ENCODE measurements at regions not wholly inside any gene's neighbourhood (a gene's known extent, or its start where the extent isn't known, plus 50 kb on each side); places are given as distances from the start of the nearest gene placed in this dataset.
"Not testable (repeated sequence)": the region's sequence is repeated elsewhere in the genome, so short reads cannot be mapped to it uniquely, and the experiment has no call there.

DNA sequence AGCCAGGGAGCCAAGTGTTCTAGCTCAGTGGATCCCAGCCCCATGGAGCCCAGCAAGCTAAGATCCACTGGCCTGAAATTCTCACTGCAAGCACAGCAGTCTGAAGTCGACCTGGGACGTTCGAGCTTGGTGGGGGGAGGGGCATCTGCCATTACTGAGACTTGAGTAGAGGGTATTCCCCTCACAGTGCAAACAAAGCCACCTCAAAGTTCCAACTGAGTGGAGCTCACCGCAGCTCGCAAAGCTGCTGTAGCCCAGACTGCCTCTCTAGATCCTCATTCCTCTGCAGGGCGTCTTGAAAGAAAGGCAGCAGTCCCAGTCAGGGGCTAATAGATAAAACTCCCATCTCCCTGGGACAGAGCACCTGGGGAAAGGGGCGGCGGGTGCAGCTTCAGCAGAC is 226.3 kb downstream of the ZIC3 start:
- Histone ChIP-seq H3K4me3 (ENCODE audit: insufficient read depth, low read depth, low read length) (no peak overlapping the region), H3K4me1 (ENCODE audit: insufficient read depth, low read length) (no peaks in the 10 kb centered on the region), H3K4me2 (ENCODE audit: low read length) (no peak overlapping the region), H4K20me1 (ENCODE audit: insufficient read depth, low read length) (no peaks in the 10 kb centered on the region), H3K27ac (ENCODE audit: low read depth, low read length) (no peak overlapping the region), H3K79me2 (ENCODE audit: insufficient read depth, low read length) (no peaks in the 10 kb centered on the region), H3K27me3 (ENCODE audit: insufficient read depth, low read length) (no peaks in the 10 kb centered on the region), H3K9ac (ENCODE audit: low read length) (no peak overlapping the region), H2AFZ (ENCODE audit: low read depth, low read length) (no peak overlapping the region), H3K9me3 (ENCODE audit: insufficient read depth, low read depth, low read length) (no peaks in the 10 kb centered on the region), H3K36me3 (ENCODE audit: insufficient read depth, low read length) (no peaks in the 10 kb centered on the region)
- Mint-ChIP-seq H3K9me3 (ENCODE audit: unreplicated experiment) (no peaks in the 10 kb centered on the region), H3K4me1 (ENCODE audit: low read depth, unreplicated experiment) (no peaks in the 10 kb centered on the region), H3K36me3 (ENCODE audit: low read depth, unreplicated experiment) (no peaks in the 10 kb centered on the region), H3K27ac (ENCODE audit: unreplicated experiment) (no peak overlapping the region), H3K27me3 (ENCODE audit: low read depth, unreplicated experiment) (no peaks in the 10 kb centered on the region), H3K4me3 (ENCODE audit: unreplicated experiment) (no peak overlapping the region)
- no peak for FAIRE-seq
- no peak for TF ChIP-seq EZH2 (IDR thresholded peaks at IDR 0.05; ENCODE audit: insufficient read depth, low read length)
- TF ChIP-seq, protein P1, sequence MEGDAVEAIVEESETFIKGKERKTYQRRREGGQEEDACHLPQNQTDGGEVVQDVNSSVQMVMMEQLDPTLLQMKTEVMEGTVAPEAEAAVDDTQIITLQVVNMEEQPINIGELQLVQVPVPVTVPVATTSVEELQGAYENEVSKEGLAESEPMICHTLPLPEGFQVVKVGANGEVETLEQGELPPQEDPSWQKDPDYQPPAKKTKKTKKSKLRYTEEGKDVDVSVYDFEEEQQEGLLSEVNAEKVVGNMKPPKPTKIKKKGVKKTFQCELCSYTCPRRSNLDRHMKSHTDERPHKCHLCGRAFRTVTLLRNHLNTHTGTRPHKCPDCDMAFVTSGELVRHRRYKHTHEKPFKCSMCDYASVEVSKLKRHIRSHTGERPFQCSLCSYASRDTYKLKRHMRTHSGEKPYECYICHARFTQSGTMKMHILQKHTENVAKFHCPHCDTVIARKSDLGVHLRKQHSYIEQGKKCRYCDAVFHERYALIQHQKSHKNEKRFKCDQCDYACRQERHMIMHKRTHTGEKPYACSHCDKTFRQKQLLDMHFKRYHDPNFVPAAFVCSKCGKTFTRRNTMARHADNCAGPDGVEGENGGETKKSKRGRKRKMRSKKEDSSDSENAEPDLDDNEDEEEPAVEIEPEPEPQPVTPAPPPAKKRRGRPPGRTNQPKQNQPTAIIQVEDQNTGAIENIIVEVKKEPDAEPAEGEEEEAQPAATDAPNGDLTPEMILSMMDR (IDR thresholded peaks at IDR 0.05; ENCODE audit: insufficient read depth, low read depth, low read length) = no peak
- no peak for DNase-seq (ENCODE audit: low read depth)

DNA sequence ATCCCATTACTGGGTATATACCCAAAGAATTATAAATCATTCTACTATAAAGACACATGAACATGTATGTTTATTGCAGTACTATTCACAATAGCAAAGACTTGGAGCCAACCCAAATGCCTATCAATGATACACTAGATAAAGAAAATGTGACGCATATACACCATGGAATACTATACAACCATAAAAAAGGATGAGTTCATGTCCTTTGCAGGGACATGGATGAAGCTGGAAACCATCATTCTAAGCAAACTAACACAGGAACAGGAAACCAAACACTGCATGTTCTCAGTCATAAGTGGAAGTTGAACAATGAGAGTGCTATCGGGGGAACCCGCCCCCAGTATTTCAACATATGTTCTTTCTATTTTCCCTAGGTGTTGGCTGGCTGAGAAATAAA is 232.0 kb downstream of the ZIC3 start:
- not testable (repeated sequence) for H3K27ac ChIP-seq (ENCODE audit: low read depth, low read length); H3K36me3 Mint-ChIP-seq (ENCODE audit: low read depth, unreplicated experiment); H3K4me3 ChIP-seq (ENCODE audit: insufficient read depth, low read depth, low read length); H2AFZ ChIP-seq (ENCODE audit: low read depth, low read length); FAIRE-seq; H3K9ac ChIP-seq (ENCODE audit: low read length); H3K4me2 ChIP-seq (ENCODE audit: low read length); H3K79me2 ChIP-seq (ENCODE audit: insufficient read depth, low read length); H3K27me3 Mint-ChIP-seq (ENCODE audit: low read depth, unreplicated experiment); H3K9me3 ChIP-seq (ENCODE audit: insufficient read depth, low read depth, low read length); H3K4me1 Mint-ChIP-seq (ENCODE audit: low read depth, unreplicated experiment); H3K27ac Mint-ChIP-seq (ENCODE audit: unreplicated experiment); H3K4me3 Mint-ChIP-seq (ENCODE audit: unreplicated experiment); DNase-seq (ENCODE audit: low read depth); H3K27me3 ChIP-seq (ENCODE audit: insufficient read depth, low read length); H3K9me3 Mint-ChIP-seq (ENCODE audit: unreplicated experiment); H4K20me1 ChIP-seq (ENCODE audit: insufficient read depth, low read length); H3K36me3 ChIP-seq (ENCODE audit: insufficient read depth, low read length); H3K4me1 ChIP-seq (ENCODE audit: insufficient read depth, low read length)

DNA sequence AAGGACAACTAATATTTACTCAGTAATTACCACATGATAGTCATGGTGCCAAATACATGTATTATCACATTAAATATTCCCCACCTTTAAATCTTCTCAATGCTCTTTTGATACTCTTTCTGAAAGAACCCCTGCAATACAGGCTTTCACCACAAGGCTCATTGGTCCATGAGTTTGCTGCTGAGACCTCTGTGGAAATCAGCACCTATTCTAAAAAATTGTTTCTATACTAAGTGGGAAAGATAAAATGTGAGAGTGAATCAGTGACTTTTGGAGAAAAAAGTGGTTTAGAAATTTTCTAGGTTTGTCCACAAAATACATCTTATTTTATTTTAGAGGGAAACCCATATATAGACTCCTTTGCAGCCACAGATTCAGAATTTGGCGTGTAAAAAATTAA is 257.3 kb downstream of the ZIC3 start:
- Mint-ChIP-seq H3K27me3 (ENCODE audit: low read depth, unreplicated experiment) (no peaks in the 10 kb centered on the region), H3K9me3 (ENCODE audit: unreplicated experiment) (peaks cover 4% of the 10 kb centered on the region), H3K4me3 (ENCODE audit: unreplicated experiment) (no peak overlapping the region), H3K36me3 (ENCODE audit: low read depth, unreplicated experiment) (no peaks in the 10 kb centered on the region), H3K27ac (ENCODE audit: unreplicated experiment) (no peak overlapping the region), H3K4me1 (ENCODE audit: low read depth, unreplicated experiment) (no peaks in the 10 kb centered on the region)
- Histone ChIP-seq H3K36me3 (ENCODE audit: insufficient read depth, low read length) (no peaks in the 10 kb centered on the region), H3K9ac (ENCODE audit: low read length) (no peak overlapping the region), H4K20me1 (ENCODE audit: insufficient read depth, low read length) (no peaks in the 10 kb centered on the region), H3K79me2 (ENCODE audit: insufficient read depth, low read length) (no peaks in the 10 kb centered on the region), H2AFZ (ENCODE audit: low read depth, low read length) (no peak overlapping the region), H3K4me1 (ENCODE audit: insufficient read depth, low read length) (no peaks in the 10 kb centered on the region), H3K4me2 (ENCODE audit: low read length) (no peak overlapping the region), H3K27ac (ENCODE audit: low read depth, low read length) (no peak overlapping the region), H3K9me3 (ENCODE audit: insufficient read depth, low read depth, low read length) (no peaks in the 10 kb centered on the region), H3K4me3 (ENCODE audit: insufficient read depth, low read depth, low read length) (no peak overlapping the region), H3K27me3 (ENCODE audit: insufficient read depth, low read length) (no peaks in the 10 kb centered on the region)
- no peak for TF ChIP-seq EZH2 (IDR thresholded peaks at IDR 0.05; ENCODE audit: insufficient read depth, low read length)
- TF ChIP-seq, protein P1 (IDR thresholded peaks at IDR 0.05; ENCODE audit: insufficient read depth, low read depth, low read length) = no peak
- no peak for FAIRE-seq
- no peak for DNase-seq (ENCODE audit: low read depth)

Data from astrocyte (in vitro differentiated cells and primary cell).